ENCODE measurements at regions not wholly inside any gene's neighbourhood (a gene's known extent, or its start where the extent isn't known, plus 50 kb on each side); places are given as distances from the start of the nearest gene placed in this dataset.

DNA sequence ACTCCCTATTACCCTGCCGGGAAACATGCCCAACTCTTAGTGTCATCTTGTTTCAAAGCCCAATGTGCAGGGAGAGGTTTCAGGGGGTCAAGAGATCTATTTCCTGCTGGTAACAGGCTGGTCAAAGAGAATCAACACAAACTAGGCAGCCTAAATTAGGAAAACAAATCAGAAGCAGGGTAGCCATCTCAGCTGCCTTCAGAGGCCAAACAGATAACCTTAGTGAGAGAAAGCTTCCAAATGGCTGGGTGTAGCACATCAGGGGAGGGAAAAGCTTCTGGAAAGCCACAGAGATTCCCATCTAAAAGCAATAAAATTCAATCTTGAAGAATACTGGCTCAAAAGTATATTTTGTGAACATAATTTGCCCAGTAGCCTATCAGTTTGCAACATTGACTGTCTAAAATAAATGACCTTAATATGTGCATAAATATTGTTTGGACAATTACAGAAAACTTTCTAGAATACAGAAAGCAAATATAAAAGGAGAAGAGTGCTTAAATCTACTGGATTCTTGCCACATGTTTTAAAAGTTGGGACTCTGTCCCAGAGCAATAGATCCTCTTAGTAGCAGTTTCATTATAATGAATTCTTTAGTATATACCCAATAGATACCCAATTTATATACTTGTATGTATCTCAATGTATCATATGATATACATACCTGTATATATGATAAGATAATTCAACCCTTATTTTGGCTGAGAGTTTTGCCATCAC is 371.9 kb upstream of the RARB start:
- TF ChIP-seq, protein P1, sequence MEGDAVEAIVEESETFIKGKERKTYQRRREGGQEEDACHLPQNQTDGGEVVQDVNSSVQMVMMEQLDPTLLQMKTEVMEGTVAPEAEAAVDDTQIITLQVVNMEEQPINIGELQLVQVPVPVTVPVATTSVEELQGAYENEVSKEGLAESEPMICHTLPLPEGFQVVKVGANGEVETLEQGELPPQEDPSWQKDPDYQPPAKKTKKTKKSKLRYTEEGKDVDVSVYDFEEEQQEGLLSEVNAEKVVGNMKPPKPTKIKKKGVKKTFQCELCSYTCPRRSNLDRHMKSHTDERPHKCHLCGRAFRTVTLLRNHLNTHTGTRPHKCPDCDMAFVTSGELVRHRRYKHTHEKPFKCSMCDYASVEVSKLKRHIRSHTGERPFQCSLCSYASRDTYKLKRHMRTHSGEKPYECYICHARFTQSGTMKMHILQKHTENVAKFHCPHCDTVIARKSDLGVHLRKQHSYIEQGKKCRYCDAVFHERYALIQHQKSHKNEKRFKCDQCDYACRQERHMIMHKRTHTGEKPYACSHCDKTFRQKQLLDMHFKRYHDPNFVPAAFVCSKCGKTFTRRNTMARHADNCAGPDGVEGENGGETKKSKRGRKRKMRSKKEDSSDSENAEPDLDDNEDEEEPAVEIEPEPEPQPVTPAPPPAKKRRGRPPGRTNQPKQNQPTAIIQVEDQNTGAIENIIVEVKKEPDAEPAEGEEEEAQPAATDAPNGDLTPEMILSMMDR (tag by site-specific recombination; IDR thresholded peaks at IDR 0.05) = no peak
- TF ChIP-seq ZBTB7A (tag by site-specific recombination; IDR thresholded peaks at IDR 0.05; ENCODE audit: low read depth) = no peak
- no peak for TF ChIP-seq ZNF654 (tag by site-specific recombination; IDR thresholded peaks at IDR 0.05; ENCODE audit: low read depth)
- no peak for TF ChIP-seq ZBTB8A (tag by site-specific recombination; IDR thresholded peaks at IDR 0.05)
- TF ChIP-seq, protein P2, sequence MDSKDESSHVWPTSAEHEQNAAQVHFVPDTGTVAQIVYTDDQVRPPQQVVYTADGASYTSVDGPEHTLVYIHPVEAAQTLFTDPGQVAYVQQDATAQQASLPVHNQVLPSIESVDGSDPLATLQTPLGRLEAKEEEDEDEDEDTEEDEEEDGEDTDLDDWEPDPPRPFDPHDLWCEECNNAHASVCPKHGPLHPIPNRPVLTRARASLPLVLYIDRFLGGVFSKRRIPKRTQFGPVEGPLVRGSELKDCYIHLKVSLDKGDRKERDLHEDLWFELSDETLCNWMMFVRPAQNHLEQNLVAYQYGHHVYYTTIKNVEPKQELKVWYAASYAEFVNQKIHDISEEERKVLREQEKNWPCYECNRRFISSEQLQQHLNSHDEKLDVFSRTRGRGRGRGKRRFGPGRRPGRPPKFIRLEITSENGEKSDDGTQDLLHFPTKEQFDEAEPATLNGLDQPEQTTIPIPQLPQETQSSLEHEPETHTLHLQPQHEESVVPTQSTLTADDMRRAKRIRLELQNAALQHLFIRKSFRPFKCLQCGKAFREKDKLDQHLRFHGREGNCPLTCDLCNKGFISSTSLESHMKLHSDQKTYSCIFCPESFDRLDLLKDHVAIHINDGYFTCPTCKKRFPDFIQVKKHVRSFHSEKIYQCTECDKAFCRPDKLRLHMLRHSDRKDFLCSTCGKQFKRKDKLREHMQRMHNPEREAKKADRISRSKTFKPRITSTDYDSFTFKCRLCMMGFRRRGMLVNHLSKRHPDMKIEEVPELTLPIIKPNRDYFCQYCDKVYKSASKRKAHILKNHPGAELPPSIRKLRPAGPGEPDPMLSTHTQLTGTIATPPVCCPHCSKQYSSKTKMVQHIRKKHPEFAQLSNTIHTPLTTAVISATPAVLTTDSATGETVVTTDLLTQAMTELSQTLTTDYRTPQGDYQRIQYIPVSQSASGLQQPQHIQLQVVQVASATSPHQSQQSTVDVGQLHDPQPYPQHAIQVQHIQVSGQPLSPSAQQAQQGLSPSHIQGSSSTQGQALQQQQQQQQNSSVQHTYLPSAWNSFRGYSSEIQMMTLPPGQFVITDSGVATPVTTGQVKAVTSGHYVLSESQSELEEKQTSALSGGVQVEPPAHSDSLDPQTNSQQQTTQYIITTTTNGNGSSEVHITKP (tag by site-specific recombination; IDR thresholded peaks at IDR 0.05) = no peak
- TF ChIP-seq ZNF660 (tag by site-specific recombination; IDR thresholded peaks at IDR 0.05) = no peak
- no peak for TF ChIP-seq ZNF670 (tag by site-specific recombination; IDR thresholded peaks at IDR 0.05; ENCODE audit: low read depth)
- TF ChIP-seq ZFP41 (tag by site-specific recombination; IDR thresholded peaks at IDR 0.05; ENCODE audit: borderline replicate concordance) = no peak
- TF ChIP-seq, protein P3, sequence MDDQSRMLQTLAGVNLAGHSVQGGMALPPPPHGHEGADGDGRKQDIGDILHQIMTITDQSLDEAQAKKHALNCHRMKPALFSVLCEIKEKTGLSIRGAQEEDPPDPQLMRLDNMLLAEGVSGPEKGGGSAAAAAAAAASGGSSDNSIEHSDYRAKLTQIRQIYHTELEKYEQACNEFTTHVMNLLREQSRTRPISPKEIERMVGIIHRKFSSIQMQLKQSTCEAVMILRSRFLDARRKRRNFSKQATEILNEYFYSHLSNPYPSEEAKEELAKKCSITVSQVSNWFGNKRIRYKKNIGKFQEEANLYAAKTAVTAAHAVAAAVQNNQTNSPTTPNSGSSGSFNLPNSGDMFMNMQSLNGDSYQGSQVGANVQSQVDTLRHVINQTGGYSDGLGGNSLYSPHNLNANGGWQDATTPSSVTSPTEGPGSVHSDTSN (CRISPR knock-in tag; IDR thresholded peaks at IDR 0.05) = no peak
- TF ChIP-seq ZNF146 (tag by site-specific recombination; IDR thresholded peaks at IDR 0.05) = no peak
- TF ChIP-seq ZNF76 (tag by site-specific recombination; IDR thresholded peaks at IDR 0.05; ENCODE audit: borderline replicate concordance, low read depth) = no peak
- no peak for TF ChIP-seq ZNF274 (IDR thresholded peaks at IDR 0.05; ENCODE audit: low read length)
- TF ChIP-seq ZNF274 (tag by site-specific recombination; IDR thresholded peaks at IDR 0.05; ENCODE audit: borderline replicate concordance) = no peak
- TF ChIP-seq ZNF623 (tag by site-specific recombination; IDR thresholded peaks at IDR 0.05) = no peak

All from HEK293 (cell line).